Loucy (cell line): ENCODE measurements at regions not wholly inside any gene's neighbourhood (a gene's known extent, or its start where the extent isn't known, plus 50 kb on each side); places are given as distances from the start of the nearest gene placed in this dataset.

Experiments used
- EZH2phosphoT487 ChIP-seq: fragments of 200-600 bp; IDR thresholded peaks from 2 replicates; pipeline ENCODE4 v1.6.1; 2018; ENCODE audit warnings: antibody characterized with exemption, mild to moderate bottlenecking, moderate library complexity, borderline replicate concordance
- TF ChIP-seq, protein P1 (sequence below): fragments of 200-600 bp; sonication (generic); conservative IDR thresholded peaks from 2 replicates; pipeline ENCODE4 v1.5.1; 2014; ENCODE audit warnings: mild to moderate bottlenecking, antibody characterized with exemption, low read length

DNA sequence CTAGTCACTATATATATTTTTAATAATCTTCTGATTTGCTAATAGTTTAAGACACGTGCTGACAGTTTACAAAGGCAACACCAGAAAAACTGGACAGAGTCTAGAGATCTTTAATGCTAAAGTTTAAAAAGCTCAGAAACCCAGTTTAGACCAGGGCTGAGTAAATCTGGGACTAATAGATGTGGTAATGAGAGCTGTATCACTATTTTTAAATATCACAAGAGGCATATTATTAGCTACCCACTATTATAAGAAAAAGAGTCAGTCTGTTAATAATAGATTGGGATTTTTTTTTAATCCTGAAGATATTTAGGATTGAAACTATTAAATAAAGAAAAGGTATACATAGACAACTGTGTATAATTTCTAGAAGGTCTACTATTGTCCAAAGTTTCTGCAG is 299.9 kb downstream of the ZEB2 start:
- TF ChIP-seq, protein P1, sequence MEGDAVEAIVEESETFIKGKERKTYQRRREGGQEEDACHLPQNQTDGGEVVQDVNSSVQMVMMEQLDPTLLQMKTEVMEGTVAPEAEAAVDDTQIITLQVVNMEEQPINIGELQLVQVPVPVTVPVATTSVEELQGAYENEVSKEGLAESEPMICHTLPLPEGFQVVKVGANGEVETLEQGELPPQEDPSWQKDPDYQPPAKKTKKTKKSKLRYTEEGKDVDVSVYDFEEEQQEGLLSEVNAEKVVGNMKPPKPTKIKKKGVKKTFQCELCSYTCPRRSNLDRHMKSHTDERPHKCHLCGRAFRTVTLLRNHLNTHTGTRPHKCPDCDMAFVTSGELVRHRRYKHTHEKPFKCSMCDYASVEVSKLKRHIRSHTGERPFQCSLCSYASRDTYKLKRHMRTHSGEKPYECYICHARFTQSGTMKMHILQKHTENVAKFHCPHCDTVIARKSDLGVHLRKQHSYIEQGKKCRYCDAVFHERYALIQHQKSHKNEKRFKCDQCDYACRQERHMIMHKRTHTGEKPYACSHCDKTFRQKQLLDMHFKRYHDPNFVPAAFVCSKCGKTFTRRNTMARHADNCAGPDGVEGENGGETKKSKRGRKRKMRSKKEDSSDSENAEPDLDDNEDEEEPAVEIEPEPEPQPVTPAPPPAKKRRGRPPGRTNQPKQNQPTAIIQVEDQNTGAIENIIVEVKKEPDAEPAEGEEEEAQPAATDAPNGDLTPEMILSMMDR: no peak
- TF ChIP-seq EZH2phosphoT487: no peak
